SK-N-MC (cell line): ENCODE measurements at regions not wholly inside any gene's neighbourhood (a gene's known extent, or its start where the extent isn't known, plus 50 kb on each side); places are given as distances from the start of the nearest gene placed in this dataset.

Experiments
- EZH2 ChIP-seq: fragments of 200-600 bp; sonication (generic); IDR thresholded peaks from one replicate; pipeline ENCODE4 v1.6.1; 2017; ENCODE audit warnings: antibody characterized with exemption
- FOXP2 ChIP-seq: optimal IDR thresholded peaks from 2 replicates; pipeline ENCODE3; 2011; ENCODE audit warnings: mild to moderate bottlenecking, moderate library complexity; ENCODE audit not compliant: insufficient read depth; ENCODE audit errors: extremely low read length, control extremely low read depth
- POLR2AphosphoS5 ChIP-seq: IDR thresholded peaks from 2 replicates; pipeline ENCODE4 v1.6.1; 2012; ENCODE audit warnings: mild to moderate bottlenecking, low read depth, low read length, borderline replicate concordance

DNA sequence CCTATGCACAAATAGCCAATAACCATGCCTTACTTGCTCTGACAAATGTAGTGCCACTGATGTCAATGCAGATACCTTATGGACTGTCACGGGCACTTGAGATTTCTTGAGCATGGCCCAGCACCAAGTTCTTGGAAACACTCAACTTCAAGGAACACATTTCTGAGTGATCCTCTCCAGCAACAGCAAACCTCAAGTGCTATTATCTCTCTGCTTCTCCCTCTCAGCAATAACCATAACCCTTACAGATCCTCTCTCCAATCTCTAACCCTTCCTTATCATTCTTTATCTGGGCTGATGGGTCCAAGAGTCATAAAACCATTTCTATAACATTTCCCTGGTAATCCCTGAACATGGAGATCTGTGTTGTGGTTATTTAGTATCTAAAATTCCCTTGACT lies 266.9 kb upstream of the STXBP5 start:
- TF ChIP-seq EZH2, result no peak
- no peak for TF ChIP-seq POLR2AphosphoS5
- TF ChIP-seq FOXP2, result no peak
